ENCODE measurements at regions not wholly inside any gene's neighbourhood (a gene's known extent, or its start where the extent isn't known, plus 50 kb on each side); places are given as distances from the start of the nearest gene placed in this dataset.
A peak's percentile ranks its signal among the peaks of the same experiment; 100 is the strongest.

DNA sequence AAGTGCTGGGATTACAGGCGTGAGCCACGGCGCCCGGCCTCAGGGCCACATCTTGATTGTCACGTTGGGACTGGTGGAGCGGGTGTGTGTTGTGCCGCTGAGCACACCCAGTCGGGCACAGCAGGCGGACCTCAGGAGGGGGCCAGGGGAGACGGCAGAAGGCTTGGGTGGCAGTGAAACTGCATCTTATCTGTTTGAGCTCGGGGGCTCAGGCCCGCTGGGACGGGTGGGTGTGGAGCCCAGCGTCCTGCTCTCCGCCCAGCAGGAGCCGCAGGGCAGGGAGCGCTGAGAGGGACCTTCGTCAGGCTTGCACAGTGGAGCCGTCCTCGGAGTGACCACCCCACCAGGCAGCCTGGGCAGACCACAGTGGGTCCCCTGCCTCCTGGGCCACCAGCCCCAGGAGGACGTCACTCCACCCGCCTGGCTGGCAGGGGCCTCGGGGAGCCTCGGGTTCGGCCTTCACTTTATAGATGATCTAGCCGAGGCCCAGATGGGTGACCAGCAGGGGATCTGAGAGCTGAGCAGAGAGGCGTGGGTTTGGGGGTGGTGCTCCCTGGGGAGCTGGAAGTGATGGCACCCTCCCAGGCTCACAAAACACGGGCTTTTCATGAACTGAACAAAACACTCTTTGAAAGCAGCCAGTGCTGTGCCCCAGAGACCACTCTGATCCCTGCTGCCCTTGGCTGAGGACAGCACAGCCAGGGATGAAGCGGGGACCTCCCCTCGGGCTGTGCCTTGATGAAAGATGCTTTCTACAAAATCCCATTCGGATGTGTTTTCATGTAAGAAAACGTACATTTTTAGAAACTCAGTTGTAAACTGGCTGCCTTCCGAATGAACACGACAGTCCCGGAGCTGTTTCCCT is 181.1 kb downstream of the SEC14L1 start:
- DNase-seq (ENCODE audit: low spot score): peak; percentile 42

DNA sequence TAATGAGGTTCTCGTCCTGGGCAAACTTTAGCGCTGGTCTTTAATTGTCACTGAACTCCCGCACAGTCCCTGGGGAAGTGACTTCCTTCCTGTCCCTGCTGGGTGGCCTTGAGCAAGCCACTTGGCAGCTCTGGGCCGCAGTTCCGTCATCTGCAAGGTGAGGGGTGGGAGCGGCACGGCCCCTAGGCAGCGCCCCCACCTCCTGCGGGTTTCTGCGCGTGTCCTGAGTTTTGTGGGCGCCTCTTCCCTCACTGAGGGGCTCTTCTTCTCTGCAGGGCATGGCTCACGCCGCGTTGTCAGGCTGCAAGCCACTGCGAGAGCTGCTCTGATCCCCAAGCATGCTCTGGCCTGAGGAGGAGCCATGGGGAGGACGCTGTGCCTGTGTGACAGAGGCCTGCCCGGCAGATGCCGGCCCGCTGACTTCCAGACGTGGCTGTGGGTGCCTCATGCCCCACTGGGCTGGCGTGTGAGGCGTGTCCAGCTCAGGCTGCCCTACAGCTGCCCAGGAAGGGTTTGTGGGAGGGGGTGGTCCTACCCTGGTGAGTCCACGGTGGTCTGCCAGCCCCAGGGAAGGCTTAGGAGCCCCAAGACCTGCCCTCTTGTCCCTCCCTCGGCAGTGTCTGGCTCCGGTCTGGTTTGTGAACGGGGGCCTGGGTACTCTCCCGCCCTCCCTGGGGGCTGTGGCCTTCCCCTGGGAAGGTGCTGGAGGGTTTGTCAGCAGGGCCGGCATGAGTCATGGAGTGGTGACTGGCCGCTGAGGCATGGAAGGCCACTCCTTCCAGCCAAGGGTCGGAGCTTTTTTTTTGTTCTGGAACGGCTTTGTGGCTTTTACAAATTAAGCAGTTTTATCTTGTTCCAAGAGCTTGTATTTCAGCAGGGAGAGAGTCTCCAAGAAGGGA is 182.0 kb downstream of the SEC14L1 start:
- DNase-seq (ENCODE audit: low spot score): peak; percentile 51

DNA sequence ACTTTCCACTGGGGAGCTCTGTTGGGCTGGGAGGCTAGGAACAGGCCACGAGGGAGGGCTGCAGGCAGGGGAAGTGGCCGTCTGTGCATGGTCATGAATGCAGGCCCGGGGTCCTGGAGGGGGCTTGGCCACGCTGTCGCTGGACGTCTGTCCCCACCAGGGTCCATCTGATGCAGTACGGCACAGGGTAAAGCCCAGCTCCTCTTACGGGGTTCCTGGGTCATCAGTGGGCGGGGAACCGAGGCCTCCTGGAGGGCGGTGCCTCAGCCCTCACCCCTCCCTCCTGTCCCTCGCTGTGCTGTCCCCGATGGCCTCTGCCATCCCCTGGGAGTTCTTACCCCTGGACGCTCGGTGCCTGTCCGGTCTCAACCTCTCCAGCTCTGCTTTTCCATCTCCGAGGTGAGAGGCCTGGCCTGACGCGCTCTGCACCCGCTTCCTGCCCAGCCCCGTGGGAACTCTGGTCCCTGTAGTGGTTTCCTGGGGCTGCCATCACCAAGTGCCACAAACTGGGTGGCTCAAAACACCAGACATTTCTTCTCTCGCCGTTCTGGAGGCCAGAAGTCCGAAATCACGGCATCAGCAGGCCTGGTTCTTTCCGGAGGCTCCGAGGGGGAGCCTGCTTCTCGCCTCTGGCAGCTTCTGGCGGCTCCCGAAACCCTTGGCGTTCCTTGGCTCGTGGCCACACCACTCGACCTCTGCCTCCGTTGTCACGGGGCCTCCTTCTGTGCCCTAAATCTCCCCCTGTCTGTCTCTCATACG is 182.8 kb downstream of the SEC14L1 start:
- peak; percentile 38 for DNase-seq (ENCODE audit: low spot score)

DNA sequence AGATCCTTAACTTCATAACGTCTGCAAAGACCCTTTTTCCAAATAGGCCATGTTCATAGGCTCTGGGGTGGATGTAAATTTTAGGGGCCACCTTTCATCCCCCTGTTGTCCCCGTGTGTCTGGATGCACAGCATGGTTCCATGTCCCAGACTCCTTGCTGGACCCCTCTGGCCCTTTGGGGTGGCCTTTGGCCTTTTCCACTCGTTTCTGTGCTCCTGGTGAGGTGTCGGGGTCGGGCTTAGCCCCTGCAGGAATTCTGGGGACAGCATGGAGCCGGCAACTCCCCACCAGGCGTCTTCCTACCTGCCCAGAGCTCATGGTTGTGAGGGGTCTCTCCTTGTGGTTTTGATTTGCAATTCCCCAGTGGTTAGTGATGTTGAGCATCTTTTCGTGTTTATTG is 183.5 kb downstream of the SEC14L1 start:
- no peak for DNase-seq (ENCODE audit: low spot score)

DNA sequence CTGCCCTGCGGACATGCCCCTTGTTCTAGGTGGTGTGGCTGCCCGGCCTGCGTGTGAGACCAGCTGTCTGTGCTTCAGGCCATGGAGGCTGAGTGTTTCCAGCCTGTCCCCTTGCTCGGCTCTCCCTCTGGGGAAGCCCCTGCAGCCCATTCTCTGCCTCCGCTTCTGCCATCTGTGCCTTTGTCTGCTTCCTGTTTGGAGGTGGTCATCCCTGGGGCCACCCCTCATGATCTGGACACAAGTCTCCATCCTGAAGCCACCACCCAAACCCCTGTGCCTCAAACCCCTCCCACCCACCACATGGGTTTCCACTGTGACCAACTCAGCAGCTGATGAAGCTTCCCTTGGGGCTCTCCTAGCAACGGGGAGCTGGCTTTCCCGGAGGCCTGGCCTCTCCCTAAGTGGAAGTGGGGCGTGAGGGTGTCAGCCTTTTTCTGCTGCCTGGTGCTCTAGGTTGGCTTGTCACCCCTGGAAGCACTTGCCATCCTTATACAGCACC is 184.9 kb downstream of the SEC14L1 start:
- DNase-seq (ENCODE audit: low spot score): peak; percentile 36

DNA sequence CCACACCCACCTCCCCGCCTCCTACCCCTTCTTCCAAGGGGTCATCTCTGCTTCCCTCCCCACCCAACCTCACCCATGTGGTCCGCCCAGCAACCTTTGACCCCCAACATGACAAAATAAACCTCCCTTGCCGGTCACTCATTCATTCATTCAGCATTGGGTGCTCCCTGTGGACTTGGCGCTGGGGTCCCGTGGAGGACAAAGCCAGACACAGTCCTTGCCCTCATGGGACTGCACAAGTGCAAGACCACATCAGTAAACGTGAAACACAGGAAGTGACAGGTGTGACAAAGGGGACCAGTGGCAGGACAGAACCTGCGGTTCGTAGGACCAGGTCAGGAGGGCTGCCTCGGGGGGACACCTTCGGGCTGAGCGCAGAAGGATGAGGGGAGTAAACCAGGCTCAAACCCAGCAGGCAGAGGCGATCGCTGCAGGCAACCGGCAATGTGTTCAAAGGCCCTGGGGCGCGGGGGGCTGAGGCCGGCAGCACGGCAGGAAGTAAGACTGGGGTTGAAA is 185.4 kb downstream of the SEC14L1 start:
- DNase-seq (ENCODE audit: low spot score): no peak

DNA sequence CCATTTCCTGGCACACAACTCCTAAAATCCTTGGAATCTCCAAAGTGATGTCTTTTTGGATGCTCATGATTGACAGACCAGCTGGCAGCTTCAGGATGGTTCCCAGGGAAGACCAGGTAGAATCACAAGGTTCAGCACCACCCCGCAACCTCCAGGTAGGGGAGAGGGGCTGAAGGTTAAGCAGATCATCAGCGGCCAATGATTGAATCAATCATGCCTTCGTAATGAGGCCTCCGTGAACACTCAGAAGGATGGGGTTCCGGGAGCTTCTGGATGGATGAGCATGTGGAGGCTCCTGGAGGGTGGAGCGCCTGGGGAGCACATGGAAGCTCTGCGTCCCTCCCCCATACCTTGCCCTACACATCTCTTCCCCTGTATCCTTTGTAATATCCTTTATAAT is 185.9 kb downstream of the SEC14L1 start:
- no peak for DNase-seq (ENCODE audit: low spot score)

DNA sequence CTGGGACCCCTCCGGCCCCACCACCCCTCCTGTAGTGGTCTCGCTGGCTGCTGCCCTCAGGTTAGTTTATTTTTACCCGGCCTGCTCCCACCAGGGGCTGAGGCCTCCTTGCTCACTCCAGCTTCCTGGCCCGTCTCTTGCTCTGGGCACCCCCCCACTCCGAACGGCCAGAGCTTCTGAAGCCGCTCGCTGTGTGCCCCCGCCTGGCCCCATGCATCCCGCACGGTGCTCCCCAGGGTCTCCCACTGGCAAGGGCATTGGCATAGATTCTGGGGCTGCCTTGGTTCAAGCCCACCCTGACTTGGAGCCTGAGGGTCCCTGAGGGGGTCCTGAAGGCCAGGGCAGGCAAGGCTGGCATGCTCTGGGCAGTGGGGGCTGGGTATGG is 186.4 kb downstream of the SEC14L1 start:
- DNase-seq (ENCODE audit: low spot score): peak; percentile 23

DNA sequence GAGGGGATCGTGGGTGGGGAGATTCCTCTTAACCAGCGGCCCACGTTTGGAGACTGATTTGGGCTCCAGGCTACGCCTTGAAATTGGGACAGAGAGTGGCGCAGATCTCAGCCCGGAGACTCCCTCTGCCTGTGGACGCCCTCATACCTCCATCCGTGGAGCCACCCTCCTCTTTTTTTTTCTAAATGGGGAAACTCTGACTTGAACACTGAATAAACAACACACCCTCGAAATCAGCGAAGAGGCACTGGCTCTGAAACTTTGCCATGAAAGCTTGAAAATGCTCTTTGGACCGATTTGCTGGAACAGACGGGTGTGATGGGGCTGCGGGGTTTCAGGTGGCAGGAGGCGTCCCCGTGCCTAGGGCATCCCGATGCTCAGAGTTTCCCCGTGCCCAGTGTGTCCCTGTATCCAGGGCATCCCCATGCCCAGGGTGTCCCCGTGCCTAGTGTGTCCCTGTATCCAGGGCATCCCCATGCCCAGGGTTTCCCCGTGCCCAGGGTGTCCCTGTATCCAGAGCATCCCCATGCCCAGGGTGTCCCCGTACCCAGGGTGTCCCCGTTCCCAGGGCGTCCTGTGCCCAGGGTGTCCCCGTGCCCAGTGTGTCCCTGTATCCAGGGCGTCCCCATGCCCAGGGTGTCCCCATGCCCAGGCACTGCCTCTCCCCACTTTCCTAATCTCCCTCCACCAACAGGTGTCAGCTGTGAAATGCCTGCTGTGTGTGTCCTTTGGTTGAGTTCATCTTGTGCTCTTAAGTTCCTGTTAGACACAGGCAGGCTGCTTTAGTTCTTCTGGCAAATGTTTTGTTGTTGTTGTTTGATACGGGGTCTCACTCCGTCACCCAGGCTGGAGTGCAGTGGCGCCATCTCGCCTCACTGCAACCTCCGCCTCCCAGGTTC is 187.0 kb downstream of the SEC14L1 start:
- DNase-seq (ENCODE audit: low spot score): no peak

DNA sequence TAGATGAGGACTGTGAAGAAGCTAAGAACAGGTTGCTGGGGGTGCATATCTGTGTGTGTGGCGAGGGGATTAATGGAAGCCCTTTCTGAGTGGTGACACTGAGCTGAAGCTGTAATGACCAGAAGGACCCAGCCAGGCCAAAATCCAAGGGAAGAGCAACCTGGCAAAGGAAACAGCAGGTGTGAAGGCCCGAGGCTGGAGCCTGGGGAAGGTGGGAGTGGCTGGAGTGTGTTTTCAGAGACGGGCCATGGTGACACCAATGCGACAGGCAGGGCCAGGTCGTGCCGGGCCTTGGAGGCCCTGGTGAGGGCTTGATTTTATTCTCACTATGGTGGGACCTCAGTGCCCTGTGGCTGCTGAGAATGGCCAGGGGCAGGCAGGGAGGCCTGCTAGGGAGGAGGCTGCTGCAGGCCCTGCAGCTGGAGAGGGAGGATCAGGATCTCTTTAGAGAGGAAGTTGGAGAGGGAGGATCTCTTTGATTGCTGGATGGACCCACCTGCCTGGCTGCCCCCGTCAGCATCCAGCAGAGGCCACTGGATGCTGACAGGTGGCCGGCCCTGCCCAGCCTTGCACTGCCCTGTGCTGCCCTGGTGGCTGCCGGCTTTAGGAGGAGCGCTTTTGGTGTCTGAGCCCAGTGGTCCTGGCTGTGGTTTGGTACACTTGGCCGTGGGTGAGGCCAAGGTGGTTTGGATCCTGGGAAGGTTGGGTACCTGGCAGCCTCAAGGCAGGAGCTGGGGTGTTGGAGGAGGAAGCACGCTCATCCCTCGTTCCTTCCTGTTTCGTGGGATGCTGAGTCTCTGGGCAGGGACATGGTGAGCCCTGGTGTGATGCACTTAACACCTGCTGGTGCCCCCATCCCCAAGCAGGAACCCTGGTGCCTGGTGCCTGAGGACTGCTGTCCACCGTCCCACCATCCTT is 188.3 kb downstream of the SEC14L1 start:
- peak; percentile 37 for DNase-seq (ENCODE audit: low spot score)

DNA sequence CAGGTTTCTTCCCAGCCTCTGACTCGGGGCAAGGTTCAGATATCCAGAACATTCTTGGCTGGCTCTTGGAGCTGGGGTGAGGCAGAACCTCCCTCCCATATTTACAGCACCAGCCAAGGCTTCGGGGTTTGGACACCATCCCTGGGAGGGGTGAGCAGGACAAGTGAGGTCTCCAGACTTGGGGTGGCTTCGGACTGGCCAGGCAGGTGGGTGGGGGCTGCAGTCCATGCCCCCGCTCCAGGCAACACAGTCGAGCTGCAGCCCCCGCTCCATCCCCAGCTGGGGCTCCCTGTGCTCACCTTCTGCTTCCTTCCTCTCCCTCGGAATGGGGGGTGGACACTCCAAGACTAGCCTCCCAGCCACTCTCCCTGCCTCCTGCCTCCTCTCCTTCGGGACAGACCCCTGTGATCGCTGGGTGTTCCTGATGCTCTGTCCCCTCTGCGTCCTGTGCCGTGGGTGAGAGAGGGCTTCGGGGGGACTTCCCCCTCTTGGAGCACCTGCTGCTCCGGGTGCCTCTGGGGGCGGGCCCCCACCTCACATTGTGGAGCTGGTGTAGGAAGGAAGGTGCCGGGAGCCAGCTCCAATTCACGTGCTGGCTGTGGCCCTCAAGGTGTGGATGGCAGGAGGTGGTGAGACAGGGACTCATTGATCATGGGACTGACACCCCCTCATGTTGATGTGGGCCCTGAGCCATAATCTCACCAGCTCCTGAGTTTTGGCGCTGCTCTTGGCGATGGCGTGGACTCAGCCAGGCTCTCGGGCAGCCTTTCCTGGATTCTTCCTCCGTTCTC is 189.2 kb downstream of the SEC14L1 start:
- peak; percentile 36 for DNase-seq (ENCODE audit: low spot score)

DNA sequence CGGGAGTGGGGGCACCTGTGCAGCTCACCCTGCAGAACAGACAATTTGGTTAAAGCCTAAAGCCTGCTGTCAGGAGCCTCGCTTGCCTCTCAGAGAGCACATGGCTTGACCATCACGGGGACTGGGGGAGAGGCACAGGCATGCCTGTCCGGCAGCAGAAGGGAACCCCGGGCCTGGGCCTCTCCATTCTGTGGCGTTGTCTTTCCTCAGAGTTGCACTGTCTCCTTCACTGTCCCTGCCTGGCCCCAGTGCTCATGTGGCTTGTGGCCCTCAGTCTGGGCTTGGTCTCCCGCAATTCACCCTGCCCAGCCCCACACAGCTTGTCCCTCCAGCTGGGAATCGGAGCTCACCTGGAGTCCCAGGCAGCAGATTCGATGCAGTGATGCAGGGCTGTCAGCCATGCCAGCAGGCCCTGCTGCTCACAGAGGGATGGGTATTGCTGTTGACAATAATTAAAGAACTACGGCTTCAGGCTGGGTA is 189.9 kb downstream of the SEC14L1 start:
- peak; percentile 47 for DNase-seq (ENCODE audit: low spot score)

DNA sequence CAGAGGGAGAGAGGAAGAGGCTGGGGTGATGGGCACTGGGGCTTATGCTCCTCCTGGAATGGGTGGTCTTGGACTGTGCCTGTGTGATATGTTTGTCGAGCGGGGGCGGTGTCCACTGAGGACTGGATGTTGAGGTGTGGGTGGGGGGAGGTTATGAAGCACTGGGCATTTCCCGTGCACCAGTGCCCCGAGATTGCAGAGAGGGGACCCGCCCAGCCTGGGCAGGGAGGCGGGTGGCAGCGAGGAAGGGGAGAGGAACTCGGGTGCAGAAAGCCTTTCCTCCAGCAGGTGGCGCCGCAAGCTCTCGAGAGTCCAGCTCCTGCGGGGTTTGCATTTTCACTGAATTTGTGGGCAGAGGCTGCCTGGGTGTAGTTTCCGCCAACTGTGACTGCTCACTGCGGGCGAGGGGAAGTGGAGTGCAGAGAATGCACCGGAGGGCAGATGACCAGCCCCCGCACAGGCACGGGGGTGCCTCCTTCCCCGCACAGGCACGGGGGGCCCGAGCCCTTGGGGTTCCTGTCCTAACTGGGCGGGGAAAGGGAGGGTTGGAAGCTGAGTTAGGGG is 190.6 kb downstream of the SEC14L1 start:
- peak; percentile 97 for DNase-seq (ENCODE audit: low spot score)

DNA sequence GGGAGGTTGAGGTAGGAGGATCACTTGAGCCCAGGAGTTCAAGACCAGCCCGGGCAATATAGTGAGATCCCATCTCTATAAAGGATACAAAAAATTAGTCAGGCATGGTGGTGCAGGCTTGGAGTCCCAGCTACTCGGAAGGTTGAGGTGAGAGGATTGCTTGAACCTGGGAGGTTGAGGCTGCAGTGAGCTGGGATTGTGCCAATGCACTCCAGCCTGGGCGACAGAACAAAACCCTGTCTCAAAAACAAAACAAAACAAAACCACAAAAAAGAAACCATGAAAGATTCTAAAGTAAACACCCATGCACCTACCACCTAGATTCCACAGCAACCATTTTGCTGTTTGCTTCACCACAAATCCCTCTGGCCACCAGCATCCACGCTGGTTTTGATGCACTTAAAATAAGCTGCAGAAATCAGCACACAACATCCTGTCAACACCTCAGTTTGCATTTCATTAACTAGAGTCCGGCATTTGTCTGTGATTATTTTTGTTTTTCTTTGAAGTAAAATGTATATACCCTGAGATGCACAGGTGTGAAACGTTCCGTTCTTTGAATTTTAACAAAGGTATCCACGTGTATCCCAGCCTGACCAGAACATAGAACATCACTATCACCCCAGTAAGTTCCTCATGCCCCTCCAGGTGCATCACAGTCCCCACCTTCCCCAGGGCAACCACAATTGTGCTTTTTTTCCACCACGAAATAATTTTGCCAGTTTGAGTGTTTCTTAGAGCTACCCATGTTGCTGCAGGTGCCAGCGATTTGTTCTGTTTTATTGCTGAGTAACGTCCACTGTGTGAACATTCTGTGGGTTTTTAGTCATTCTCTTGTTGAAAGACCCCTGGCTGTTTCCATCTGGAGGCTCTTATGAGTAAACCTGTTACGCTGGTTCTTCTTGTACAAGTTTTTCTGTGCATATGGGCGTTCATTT is 191.5 kb downstream of the SEC14L1 start:
- DNase-seq (ENCODE audit: low spot score): peak; percentile 20

DNA sequence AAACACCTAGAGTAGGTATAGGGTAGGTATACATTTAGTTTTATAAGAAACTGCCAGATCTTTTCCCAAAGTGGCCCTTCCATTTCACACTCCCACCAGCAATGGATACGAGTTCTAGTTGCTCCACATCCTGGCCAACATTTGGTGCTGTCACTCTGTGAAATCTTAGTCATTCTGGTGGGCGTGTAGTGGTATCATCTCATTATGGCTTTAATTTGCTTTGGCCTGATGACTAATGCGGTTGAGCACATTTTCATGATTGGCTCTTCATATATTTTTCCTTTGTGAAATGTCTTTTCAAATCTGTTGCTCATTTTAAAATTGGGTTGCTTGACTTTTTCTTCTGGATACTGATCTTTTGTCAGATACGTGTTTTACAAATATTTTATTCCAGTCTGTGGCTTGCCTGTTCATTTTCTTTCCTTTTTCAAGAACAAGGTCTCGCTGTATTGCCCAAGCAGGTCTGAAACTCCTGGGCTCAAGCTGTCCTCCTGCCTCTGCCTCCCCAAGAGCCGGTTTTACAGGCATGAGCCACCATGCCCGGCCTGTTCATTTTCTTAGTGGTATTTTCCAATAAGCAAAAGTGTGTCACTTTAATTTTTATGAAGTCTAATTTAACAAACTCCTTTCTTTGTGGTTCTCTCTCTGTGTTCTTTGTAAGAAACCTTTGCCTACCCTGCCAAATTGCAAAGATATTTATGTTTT is 192.4 kb downstream of the SEC14L1 start:
- peak; percentile 5 for DNase-seq (ENCODE audit: low spot score)

DNA sequence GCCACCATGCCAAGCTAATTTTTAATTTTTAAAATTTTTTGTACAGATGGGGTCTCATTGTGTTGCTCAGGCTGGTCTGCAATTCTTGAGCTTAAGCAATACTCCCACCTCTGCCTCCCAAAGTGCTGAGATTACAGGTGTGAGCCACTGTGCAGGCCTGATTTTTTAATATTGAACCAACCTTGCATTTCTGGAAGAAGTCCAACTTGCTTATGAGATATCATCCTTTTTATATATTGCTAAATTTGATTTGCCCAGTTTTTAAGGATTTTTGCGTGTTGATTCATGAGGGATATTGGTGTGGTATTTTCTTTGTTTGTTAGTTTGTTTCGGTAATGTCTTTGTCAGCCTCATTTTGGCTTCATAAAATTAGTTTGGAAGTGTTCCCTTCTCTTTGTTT is 196.4 kb downstream of the SEC14L1 start:
- DNase-seq (ENCODE audit: low spot score): no peak
